HG02840 (cell line): ENCODE measurements at regions not wholly inside any gene's neighbourhood (a gene's known extent, or its start where the extent isn't known, plus 50 kb on each side); places are given as distances from the start of the nearest gene placed in this dataset.

Experiments
- ATAC-seq: cut with Tn5 transposase; IDR thresholded peaks from one replicate; pipeline ENCODE4 v1.9.1; 2021; ENCODE audit warnings: mild to moderate bottlenecking, moderate library complexity, moderate number of reproducible peaks; ENCODE audit not compliant: unreplicated experiment, low FRiP score

DNA sequence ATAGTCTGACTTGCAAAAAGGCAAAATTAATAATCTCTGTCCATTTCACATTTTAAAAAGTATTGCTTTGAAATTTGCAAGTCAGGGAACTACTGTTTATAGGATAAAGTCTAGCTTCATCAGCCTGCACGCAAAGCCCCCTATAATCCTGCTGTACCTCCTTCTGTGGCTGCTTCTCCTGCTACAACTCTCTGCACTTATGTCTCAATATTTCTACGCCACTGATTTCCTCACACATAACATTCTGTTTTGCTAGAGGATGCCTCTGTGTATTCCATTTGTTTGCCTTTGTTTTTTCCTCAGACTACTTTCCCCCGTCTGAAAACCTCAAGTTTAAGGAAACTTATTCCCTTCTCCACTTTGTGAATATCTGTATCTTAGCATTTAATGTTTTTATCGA, 389.9 kb downstream of the RFC3 start:
- ATAC-seq: no peak

DNA sequence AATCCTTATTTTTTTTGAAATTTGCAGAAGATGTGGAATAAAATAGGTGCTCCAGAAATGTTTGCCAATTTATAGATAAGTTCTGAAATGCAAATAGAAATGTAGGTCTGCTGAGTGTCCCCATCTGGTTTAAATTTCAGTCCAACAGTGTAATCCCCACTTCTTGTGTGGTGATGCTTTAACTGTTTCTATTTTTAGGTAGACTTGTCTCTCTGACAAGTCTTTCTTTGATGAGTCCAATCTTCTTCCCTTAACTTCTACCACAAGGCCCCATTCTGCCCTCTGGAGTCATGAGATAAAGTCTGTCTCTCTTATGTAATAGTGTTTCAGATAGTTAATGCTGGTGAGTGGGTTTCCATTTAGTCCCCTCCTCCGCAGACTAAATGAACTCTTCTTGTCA, 390.4 kb downstream of the RFC3 start:
- no peak for ATAC-seq

DNA sequence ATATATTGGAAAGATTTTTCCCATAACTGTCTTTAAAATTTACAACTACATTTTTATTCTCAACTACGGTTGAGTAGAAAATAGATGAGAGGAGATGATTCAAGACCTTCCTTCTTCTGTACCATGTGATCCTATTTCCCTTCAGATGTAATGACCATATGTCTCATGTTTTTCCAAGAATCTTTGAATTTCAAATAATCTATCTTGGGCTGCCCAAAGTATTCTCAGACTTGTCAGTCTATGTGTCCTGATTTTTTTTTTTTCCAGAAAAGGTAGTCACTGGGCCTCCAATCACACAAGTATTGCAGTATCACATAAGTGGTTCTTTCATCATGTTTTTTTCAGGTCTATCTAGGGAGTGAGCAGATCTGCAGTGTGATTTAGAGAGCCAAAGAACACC, 392.4 kb downstream of the RFC3 start:
- no peak for ATAC-seq

DNA sequence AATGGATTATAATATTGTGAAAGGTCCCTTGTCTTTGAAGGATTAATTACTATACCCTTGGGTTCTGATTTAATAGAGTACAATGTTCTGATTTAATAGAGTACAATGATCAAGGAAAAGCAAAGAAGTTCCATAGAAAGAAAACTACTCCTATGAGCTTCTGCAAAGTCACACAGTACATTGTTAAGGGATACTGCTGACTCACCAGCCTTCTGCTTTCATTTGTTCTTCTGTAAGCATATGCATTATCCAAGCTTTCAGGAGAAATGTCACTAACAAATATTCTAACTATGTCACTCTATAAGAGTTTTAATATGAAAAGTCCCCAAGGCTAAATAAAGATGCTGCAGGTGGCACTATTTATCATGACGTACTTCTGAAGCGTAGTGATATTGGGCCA, 396.7 kb downstream of the RFC3 start:
- no peak for ATAC-seq

DNA sequence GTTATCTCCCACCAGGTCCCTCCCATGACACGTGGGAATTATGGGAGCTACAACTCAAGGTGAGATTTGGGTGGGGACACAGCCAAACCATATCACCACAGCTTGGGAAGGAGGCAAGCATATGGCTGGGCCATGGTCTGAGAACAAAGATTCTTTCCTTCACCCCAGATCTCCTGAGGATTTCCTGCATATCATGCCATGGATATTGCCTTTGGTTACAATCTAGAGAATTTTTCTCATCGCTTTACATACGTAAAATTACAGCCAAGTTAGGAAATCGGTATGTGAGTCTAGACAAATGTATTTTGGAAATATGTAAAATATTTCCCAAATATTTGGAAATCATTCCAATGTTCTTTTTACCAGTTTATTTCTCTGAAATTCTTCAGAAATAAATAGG, 398.3 kb downstream of the RFC3 start:
- ATAC-seq: no peak

DNA sequence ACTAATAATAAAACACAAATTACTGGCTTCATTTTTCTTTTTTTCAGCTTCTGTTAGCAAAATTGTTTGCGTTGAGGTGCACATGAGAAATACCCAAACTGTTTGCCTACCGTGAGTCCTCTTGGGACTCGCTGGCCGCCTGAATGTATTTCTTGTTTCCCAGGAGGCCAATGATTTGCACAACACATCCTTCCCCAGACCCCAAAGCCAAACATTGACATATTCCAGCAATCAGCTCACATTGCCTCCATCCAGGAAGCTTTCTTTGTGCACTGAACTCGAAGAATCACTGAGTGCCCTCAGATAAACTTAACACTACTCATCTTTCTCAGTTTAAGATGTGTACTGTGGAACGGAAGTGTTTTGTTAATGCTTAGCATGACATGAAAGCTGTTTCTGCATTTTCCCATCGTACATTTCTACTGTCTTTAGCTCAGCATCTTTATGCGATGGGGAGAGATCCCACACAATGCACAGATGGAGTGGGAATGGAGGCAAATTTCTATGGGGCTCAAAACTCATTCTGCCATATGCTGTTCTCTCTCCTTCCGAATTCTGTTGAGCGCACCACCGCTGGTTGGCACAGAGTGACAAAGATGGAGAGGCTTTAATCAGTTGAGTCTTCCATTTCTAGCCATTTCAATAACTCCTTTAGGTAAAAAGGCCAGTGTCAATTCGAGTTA, 399.5 kb downstream of the RFC3 start:
- ATAC-seq: no peak

DNA sequence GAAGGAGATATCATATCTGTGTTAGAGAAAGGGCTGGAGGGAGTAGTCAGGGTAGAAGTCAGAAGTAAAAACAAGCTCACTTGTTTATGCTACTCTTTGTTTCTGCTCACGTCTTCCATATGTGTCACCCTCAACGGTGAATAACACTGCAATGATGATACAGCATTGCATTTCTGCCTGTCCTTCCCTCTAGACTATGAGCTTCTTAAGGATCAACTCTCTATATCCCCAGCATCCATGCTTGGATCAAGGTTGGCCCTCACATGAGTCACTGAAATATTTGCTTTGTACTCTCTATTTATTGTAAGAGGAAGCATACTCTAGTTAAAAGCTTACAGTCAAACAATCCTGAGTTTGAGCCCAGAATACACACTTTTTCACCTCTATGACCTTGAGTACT, 406.0 kb downstream of the RFC3 start:
- ATAC-seq: no peak

DNA sequence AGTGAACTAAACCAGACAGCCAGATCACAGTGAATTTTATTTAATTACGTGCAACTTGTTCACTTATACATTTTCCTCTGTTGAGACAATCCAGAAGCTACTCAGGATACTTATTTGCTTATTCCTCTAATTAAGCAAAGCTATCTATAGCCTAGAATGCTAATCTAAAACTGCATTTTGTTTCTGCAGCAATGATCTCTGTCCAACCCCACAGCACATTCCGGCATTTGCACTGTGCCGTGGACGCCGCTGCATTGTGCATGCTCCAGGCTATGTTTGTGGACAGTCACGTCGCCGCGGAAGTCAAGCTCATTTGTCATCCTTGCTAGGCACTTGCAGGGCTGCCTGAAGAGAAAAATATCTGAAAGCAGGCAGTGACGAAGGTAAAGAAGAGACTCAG, 406.9 kb downstream of the RFC3 start:
- ATAC-seq: no peak

DNA sequence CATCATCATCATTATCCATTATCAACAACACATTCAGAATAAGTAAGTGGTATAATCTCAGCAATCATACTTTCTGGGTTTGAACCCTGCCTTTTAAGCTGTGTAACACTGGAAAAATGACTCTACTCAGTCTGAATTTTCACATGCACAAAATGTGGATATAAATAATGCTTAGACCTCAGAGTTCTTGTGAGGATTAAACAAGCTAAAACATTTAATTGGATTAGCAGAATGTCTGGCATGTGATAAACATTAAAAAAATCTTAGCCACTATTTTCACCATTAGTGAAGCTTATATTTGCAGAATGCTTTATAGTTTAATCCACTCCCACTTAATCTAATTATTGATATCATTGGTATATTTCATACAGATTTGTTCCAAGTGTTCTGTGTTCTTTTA, 412.3 kb downstream of the RFC3 start:
- ATAC-seq: no peak

DNA sequence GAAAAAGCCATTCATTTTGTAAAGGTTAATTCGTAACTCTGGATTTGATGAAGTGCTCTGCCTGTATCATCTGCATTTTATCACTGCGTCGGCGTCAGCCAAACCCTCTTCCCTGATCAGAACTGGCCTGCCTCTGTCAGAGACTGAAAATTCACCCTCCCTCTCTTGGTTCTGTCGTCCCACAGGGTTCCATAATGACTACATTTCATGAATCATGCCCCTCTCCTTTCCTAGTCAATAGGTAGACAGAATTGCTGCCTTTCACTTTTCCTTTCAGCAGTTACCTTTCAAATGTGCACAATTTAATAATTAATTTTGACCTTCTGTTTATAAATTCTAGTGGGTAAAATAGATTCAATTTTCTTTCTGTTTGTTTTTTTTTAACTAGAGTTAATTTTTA, 423.4 kb downstream of the RFC3 start:
- no peak for ATAC-seq

DNA sequence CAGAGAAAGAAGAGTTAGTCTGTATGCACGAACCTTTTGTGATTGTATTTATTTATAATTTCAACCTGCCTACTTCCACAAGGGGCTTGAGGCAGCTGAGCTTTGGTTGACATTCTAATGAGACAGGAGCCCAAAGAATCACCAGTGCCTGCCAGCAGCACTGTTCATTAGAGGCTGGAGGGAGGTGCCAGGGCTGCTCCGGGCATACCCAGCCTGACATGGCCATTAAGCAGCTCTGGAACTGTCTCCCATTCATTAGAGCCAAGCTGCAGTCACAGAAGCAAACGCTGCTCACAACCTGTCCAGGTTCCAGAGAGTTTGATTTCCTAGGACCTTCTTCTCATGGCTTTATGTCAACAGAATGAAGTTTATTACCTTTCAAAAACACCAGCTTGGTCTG, 425.5 kb downstream of the RFC3 start:
- ATAC-seq: no peak

DNA sequence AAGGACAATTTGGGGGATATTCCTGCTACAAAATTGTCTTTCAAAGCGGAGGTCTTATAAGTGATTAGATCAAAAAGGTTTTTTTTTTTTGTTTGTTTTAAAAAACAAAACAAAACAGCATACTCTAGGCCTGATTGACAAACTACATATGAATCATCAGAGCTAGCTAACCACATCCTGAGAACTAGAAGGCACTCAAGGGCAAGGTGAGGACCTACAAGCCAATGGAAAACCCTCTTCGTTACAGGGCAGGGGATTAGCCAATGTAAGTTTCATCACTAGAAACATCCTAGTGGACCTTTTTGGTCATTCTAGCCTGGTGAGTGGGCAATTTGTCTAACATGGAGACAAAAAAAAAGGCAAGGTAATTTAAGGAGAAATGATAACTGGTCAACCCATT, 428.6 kb downstream of the RFC3 start:
- ATAC-seq: no peak

DNA sequence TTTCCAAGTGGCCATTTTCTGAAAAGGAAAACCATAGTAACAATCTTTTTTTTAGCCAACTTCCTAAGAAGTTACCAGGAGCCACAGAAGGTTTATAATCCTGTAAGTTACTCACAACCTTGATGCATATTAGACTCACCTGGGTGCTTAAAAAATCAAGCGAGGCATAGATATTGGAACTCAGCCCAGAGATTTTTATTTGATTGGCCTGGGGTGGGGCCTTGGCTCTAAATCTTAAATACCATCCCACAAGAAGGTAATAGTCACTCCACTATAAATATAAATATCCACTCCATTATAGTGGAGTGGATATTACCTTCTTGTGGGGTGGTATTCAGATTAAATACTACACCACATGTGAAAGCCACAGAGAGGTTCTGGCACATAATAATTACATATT, 429.6 kb downstream of the RFC3 start:
- ATAC-seq: no peak

DNA sequence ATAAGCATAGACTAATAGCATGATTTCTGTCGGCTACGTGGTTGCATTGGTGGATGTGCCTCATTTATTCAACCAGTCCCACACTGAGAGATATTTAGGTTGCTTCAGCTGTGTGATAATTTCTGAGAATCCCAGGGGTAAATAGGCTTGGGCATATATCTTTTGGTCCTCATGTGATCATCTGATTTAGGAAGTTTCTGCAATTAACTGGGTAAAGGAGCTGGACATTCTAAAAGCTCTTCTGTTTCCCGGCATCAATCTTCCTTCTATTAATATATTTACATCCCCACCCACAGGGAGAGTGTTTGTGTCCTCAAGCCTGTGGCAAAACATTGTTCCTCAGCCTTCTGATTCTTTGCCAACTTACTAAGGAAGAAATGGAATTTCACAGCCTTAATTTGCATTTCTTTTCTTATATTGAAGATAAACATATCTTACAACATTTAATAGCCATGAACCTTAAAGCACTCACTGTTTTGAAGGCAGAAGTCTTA, 431.6 kb downstream of the RFC3 start:
- no peak for ATAC-seq

DNA sequence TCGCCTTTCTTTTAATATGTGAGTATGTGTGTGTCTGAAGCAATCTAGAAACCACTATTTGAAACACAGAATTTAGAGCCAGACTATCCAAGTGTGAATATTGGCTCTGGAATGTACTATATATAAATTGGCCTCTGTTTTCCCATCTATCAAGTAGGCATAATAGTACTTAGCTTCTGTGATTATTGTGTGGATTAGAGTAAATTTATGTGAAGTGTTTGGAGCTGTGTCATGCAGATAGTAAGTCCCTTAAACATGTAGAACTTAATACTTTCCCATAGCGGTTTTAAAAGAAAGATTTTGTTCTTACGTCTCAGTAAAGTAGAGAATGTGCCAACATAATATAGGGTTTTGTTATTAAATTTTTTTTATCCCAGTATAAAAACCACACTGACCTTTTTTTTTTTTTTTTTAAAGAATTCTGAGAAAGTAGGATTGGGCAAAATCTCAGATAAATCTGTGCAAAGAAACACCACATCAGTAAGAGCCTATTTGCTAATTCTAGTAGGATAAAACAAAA, 432.3 kb downstream of the RFC3 start:
- no peak for ATAC-seq

DNA sequence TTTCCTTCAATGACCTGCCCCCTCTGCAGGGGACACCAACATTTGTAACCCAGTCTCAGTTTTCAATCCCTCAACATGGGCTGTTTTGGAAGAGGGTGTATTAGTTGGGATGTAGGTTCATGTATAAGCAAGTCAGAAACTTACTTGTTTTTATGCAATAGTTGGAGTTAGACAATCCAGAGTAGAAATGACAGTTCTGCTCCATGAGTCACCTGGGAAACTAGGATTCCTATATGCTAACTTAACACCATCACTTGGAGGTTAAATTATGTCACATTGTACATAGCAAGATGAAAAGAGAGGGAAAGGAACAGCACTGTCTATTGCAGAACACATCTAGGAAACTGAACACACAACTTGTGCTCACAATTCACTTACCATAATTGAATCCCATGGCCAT, 436.4 kb downstream of the RFC3 start:
- ATAC-seq: no peak

DNA sequence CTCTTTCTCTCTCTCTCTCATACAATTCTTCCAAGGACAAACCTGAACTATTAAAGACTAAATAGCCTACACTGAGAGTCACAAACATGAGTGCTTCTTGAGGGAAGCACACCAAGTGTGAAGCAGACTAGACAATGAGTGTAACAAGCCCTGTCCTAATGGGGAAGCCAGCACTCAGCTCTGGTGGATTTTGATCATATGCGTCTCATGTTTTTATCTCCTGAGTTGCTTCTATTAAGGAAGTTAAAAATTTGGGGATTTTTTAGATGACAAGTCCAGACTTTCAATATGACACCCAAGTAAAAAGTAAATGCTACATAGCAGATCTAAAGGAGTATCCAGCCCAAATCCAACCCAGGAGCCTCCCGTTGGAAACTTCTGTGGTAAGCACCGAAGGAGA, 437.8 kb downstream of the RFC3 start:
- no peak for ATAC-seq

DNA sequence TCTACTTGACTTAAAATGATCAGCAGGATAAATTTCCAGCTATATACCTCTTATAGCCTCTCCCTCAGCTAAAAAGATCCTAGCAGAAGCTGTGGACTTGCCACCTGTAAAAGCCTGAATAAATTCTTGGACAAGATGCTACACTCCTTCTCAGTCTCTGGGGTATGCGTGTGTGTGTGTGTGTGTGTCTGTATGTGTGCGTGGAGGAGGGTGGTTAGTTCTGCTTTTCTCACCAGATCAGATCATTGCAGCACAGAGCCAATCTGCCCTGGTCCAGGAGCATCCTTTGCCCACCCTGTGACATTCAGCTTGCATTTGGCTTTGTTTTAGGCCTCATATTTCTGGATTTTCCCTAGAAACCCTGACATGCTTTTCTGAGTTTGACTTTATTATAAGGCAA, 438.3 kb downstream of the RFC3 start:
- ATAC-seq: no peak

DNA sequence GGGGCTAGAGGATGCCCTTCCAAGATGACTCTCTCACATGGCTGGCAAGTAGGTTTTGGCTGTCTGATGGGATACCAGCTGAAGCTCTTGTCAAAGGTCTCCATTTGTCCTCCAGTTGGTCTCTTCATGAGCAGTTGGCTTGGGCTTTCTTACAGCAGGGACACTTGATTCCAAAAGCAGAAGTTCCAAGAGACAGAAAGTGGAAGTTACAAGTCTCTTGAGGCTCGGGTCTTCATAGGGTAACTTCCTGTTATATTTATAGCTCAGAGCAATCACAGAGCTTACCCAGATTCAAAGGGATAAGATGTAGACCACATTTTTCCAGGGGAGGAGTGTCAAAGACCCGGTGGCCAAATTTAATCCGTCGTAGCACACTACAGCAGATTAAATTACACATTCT, 440.0 kb downstream of the RFC3 start:
- ATAC-seq: no peak

DNA sequence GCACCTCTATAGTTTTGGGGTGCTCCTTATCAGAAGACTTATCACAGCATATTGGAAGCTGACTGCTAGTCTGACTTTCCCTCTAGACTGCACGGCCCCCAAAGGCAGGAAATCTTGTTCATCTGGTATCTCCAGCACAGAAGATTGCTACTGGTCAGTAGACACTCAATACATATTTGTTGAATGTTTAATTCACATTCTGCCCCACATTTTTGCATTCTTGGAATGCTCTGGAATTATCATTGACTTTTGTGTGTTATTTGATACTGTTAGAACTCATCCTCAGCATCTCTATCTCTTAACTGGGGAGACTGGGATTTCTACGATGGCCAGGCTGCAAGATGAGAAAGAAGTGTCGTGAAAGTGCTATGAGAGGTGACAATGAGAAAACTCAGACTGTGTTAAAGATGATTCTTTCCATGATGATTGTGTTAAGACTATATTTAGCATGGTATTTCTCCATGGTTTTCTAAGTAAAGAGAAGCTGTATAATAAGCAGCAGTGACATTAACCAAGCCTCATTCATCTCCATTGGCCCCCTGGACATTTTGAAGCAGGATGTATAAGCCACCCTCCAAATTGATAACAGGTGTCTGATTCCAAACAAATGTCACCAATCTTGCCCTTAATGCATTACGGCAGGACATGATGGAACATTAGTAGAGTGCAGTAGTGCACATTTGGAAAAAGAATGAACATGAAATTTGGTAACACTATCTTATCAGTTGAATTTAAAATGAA, 440.9 kb downstream of the RFC3 start:
- no peak for ATAC-seq

DNA sequence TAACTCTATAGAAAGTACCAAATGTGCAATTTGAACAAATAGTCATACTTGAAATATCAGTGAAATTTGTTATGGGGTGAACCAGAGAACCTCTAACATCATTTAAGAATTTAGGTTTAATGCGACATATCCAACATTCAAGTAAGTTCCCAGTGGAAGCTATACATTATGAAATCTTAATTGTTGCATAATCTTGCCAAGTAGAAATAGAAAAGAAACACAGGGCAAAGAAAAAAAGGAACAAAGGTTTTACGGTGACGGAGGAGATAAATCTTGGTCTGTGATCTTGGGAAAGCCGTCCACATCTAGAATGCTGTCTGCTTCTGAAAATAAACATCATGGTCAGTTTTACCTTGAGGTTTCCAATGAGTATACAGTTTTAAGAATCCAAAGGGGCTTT, 445.7 kb downstream of the RFC3 start:
- ATAC-seq: no peak

DNA sequence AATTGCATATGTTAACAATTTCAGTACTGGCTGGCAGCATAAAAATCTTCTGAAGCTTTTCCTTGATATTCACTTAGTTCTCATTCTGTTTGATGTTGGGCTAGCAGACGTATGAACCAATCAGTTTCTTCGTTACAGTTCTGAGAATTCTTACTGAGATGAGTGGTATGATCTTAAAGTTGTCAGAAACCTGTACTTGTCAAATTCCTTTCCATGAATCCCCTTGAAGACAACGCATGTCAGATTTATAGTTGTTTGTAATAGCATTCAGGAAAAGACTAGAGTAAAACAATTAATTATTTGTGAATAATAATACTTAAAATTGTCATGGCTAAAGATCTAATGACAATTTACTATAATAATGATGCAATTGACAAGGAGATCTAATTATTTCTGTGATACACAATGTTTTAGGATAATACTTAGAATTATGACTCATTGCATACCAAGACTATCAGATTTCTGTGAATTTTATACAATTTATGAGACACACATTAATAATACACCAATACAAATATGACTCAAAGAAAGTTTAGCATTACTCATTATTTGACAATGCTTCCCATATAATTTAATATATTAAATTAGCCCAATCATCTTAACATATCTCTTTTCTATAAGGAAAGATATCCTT, 447.2 kb downstream of the RFC3 start:
- ATAC-seq: no peak
